ENCODE measurements at regions not wholly inside any gene's neighbourhood (a gene's known extent, or its start where the extent isn't known, plus 50 kb on each side); places are given as distances from the start of the nearest gene placed in this dataset.

- no peak for TF ChIP-seq CEBPB (IDR thresholded peaks at IDR 0.05)
- TF ChIP-seq REST (IDR thresholded peaks at IDR 0.05; ENCODE audit: low read depth): no peak
- TF ChIP-seq MAX (IDR thresholded peaks at IDR 0.05): no peak
- no peak for TF ChIP-seq USF1 (IDR thresholded peaks at IDR 0.05)
- no peak for TF ChIP-seq ZBTB7A (IDR thresholded peaks at IDR 0.05; ENCODE audit: low read depth)
- TF ChIP-seq TCF12 (IDR thresholded peaks at IDR 0.05; ENCODE audit: low read depth): no peak
- no peak for TF ChIP-seq FOXM1 (IDR thresholded peaks at IDR 0.05; ENCODE audit: borderline replicate concordance, low read depth)
- TF ChIP-seq YY1 (IDR thresholded peaks at IDR 0.05; ENCODE audit: low read depth): no peak
- TF ChIP-seq CREB1 (IDR thresholded peaks at IDR 0.05; ENCODE audit: low read depth): no peak
- TF ChIP-seq NFIC (IDR thresholded peaks at IDR 0.05): no peak
- TF ChIP-seq TEAD4 (IDR thresholded peaks at IDR 0.05): no peak
- TF ChIP-seq RAD21 (IDR thresholded peaks at IDR 0.05; ENCODE audit: low read depth): no peak
- TF ChIP-seq EP300 (IDR thresholded peaks at IDR 0.05; ENCODE audit: borderline replicate concordance): no peak
- TF ChIP-seq EGR1 (IDR thresholded peaks at IDR 0.05): no peak
- no peak for TF ChIP-seq TAF1 (IDR thresholded peaks at IDR 0.05; ENCODE audit: low read depth)
Observed at GRCh38 chrX:149992918-149993317, 54.6 kb upstream of the EOLA2 start.

- TF ChIP-seq USF1 (IDR thresholded peaks at IDR 0.05) (no peak), EGR1 (IDR thresholded peaks at IDR 0.05) (no peak), TEAD4 (IDR thresholded peaks at IDR 0.05) (no peak), ZBTB7A (IDR thresholded peaks at IDR 0.05; ENCODE audit: low read depth) (no peak), CREB1 (IDR thresholded peaks at IDR 0.05; ENCODE audit: low read depth) (no peak), NFIC (IDR thresholded peaks at IDR 0.05) (no peak), EP300 (IDR thresholded peaks at IDR 0.05; ENCODE audit: borderline replicate concordance) (no peak), CEBPB (IDR thresholded peaks at IDR 0.05) (no peak), REST (IDR thresholded peaks at IDR 0.05; ENCODE audit: low read depth) (no peak), TCF12 (IDR thresholded peaks at IDR 0.05; ENCODE audit: low read depth) (no peak), TAF1 (IDR thresholded peaks at IDR 0.05; ENCODE audit: low read depth) (no peak)
Observed at GRCh38 chrX:149993989-149994388, 55.7 kb upstream of the EOLA2 start.

GRCh38 chrX:149996515-149996914 is 58.2 kb upstream of the EOLA2 start:
- TF ChIP-seq NFIC (IDR thresholded peaks at IDR 0.05) (no peak), USF1 (IDR thresholded peaks at IDR 0.05) (no peak), FOXM1 (IDR thresholded peaks at IDR 0.05; ENCODE audit: borderline replicate concordance, low read depth) (no peak), TAF1 (IDR thresholded peaks at IDR 0.05; ENCODE audit: low read depth) (no peak), TCF12 (IDR thresholded peaks at IDR 0.05; ENCODE audit: low read depth) (no peak), ZBTB7A (IDR thresholded peaks at IDR 0.05; ENCODE audit: low read depth) (no peak), RAD21 (IDR thresholded peaks at IDR 0.05; ENCODE audit: low read depth) (no peak), TEAD4 (IDR thresholded peaks at IDR 0.05) (no peak), REST (IDR thresholded peaks at IDR 0.05; ENCODE audit: low read depth) (no peak), EGR1 (IDR thresholded peaks at IDR 0.05) (no peak), MAX (IDR thresholded peaks at IDR 0.05) (no peak)

GRCh38 chrX:150005027-150005426 is 66.7 kb upstream of the EOLA2 start:
- TF ChIP-seq TCF12 (IDR thresholded peaks at IDR 0.05; ENCODE audit: low read depth): no peak
- TF ChIP-seq NFIC (IDR thresholded peaks at IDR 0.05): no peak
- TF ChIP-seq USF1 (IDR thresholded peaks at IDR 0.05): no peak
- TF ChIP-seq TAF1 (IDR thresholded peaks at IDR 0.05; ENCODE audit: low read depth): no peak
- no peak for TF ChIP-seq MAX (IDR thresholded peaks at IDR 0.05)
- no peak for TF ChIP-seq EP300 (IDR thresholded peaks at IDR 0.05; ENCODE audit: borderline replicate concordance)
- TF ChIP-seq TEAD4 (IDR thresholded peaks at IDR 0.05): no peak
- no peak for TF ChIP-seq ZBTB7A (IDR thresholded peaks at IDR 0.05; ENCODE audit: low read depth)
- TF ChIP-seq CEBPB (IDR thresholded peaks at IDR 0.05): no peak
- TF ChIP-seq YY1 (IDR thresholded peaks at IDR 0.05; ENCODE audit: low read depth): no peak
- TF ChIP-seq EGR1 (IDR thresholded peaks at IDR 0.05): no peak

Data from Ishikawa (cell line).